ENCODE measurements at regions not wholly inside any gene's neighbourhood (a gene's known extent, or its start where the extent isn't known, plus 50 kb on each side); places are given as distances from the start of the nearest gene placed in this dataset.
A peak's percentile ranks its signal among the peaks of the same experiment; 100 is the strongest.

GRCh38 chr5:56523790-56524575, 290.9 kb upstream of the ANKRD55 start:
- DNase-seq: no peak
- H3K36me3 Mint-ChIP-seq (ENCODE audit: insufficient read depth): no peaks in the 10 kb centered on the region
- no peaks in the 10 kb centered on the region for H3K27me3 Mint-ChIP-seq (ENCODE audit: low read depth)

GRCh38 chr5:56522960-56523359, 289.8 kb upstream of the ANKRD55 start:
- ATAC-seq (no peak), DNase-seq (no peak)
- H3K4me1 Mint-ChIP-seq (ENCODE audit: low read depth): peaks cover 8% of the 10 kb centered on the region
- no peaks in the 10 kb centered on the region for H3K9me3 Mint-ChIP-seq
- H3K27me3 Mint-ChIP-seq (ENCODE audit: low read depth): no peaks in the 10 kb centered on the region
- no peaks in the 10 kb centered on the region for H3K36me3 Mint-ChIP-seq (ENCODE audit: insufficient read depth)
- no peak overlapping the region for H3K4me3 Mint-ChIP-seq

More at GRCh38 chr5:56523790-56524575, 290.9 kb upstream of the ANKRD55 start:
- Mint-ChIP-seq H3K9me3 (no peaks in the 10 kb centered on the region), H3K4me1 (ENCODE audit: low read depth) (peaks cover 8% of the 10 kb centered on the region), H3K4me3 (no peak overlapping the region)
- ATAC-seq: no peak

DNA sequence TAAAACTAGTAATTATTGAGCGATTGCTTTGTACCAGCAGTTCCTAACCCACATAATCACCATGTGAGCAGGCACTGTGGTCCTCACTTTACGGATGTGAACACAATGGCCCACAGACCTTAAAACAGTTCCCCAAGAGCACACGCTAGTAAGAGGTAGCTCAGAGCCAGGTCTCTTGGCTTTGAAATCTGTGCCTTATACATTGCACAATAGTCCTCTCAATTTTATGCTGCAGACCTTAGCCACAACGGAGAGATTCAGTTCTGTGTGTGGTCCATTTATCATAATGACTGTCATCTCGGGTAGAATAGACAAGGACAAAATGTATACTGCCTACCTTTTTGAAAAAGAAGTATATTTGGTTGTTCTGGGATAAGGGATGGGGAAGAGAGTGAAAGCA, 289.0 kb upstream of the ANKRD55 start:
- Mint-ChIP-seq H3K4me1 (ENCODE audit: low read depth) (peaks cover 10% of the 10 kb centered on the region), H3K27me3 (ENCODE audit: low read depth) (no peaks in the 10 kb centered on the region), H3K4me3 (no peak overlapping the region), H3K36me3 (ENCODE audit: insufficient read depth) (no peaks in the 10 kb centered on the region), H3K9me3 (no peaks in the 10 kb centered on the region)
- no peak for DNase-seq
- no peak for ATAC-seq

GRCh38 chr5:56520986-56521730, 288.0 kb upstream of the ANKRD55 start:
- Mint-ChIP-seq H3K36me3 (ENCODE audit: insufficient read depth) (no peaks in the 10 kb centered on the region), H3K4me3 (no peak overlapping the region), H3K4me1 (ENCODE audit: low read depth) (peaks cover 19% of the 10 kb centered on the region), H3K9me3 (no peaks in the 10 kb centered on the region), H3K27me3 (ENCODE audit: low read depth) (no peaks in the 10 kb centered on the region)
- DNase-seq: no peak
- ATAC-seq: no peak

DNA sequence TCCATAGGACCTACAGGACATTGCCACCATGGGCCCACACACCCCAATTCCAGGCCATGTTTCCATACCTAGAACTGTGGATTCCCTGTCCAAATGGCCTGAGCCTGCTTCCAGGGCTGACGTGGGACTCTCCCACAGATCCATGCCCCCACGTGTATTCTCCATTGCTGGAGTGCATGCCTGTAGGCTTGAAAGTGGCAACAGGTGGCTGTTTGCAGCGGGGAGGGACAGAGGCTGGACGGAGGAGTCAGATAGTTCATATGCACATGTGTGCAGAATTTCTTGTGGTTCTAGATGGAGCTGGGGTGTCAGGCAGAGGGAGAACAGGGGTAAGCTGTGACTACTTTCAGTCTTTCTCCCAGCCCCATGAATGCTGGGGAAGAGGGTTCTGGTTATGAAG, 285.7 kb upstream of the ANKRD55 start:
- no peaks in the 10 kb centered on the region for H3K9me3 Mint-ChIP-seq

DNA sequence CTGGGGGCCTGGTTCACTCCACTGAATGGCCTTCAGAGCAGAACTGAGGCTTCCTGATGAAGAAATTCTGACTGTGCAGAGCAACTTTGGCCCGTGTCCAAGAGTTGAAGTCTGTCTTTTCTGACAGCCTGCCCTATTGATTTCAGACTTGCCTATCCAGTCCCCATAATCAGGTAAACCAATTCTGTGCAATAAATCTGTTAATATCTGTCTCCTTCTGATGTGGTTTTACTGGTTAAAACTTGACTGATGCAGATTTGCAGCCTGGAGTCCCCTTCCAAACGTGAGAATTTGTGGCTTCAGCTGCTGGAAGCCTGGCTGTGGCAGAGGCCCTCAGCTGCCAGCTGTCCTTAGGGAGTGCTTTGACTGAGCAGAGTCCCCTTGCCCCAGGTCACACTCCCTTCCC, 283.9 kb upstream of the ANKRD55 start:
- DNase-seq (no peak), ATAC-seq (peak in 1 of 2 donors; percentile 18)
- no peak overlapping the region for H3K4me3 Mint-ChIP-seq
- H3K36me3 Mint-ChIP-seq (ENCODE audit: insufficient read depth): no peaks in the 10 kb centered on the region
- no peaks in the 10 kb centered on the region for H3K27me3 Mint-ChIP-seq (ENCODE audit: low read depth)
- peaks cover 32% of the 10 kb centered on the region for H3K4me1 Mint-ChIP-seq (ENCODE audit: low read depth)
- no peaks in the 10 kb centered on the region for H3K9me3 Mint-ChIP-seq

More for the DNA sequence above, 285.7 kb upstream of the ANKRD55 start:
- H3K36me3 Mint-ChIP-seq (ENCODE audit: insufficient read depth): no peaks in the 10 kb centered on the region
- no peaks in the 10 kb centered on the region for H3K27me3 Mint-ChIP-seq (ENCODE audit: low read depth)
- peaks cover 24% of the 10 kb centered on the region for H3K4me1 Mint-ChIP-seq (ENCODE audit: low read depth)
- ATAC-seq (no peak), DNase-seq (no peak)
- H3K4me3 Mint-ChIP-seq: no peak overlapping the region

GRCh38 chr5:56516441-56516840, 283.3 kb upstream of the ANKRD55 start:
- DNase-seq (no peak), ATAC-seq (no peak)
- Mint-ChIP-seq H3K4me3 (no peak overlapping the region), H3K4me1 (ENCODE audit: low read depth) (peaks cover 32% of the 10 kb centered on the region), H3K36me3 (ENCODE audit: insufficient read depth) (no peaks in the 10 kb centered on the region), H3K9me3 (no peaks in the 10 kb centered on the region), H3K27me3 (ENCODE audit: low read depth) (no peaks in the 10 kb centered on the region)

DNA sequence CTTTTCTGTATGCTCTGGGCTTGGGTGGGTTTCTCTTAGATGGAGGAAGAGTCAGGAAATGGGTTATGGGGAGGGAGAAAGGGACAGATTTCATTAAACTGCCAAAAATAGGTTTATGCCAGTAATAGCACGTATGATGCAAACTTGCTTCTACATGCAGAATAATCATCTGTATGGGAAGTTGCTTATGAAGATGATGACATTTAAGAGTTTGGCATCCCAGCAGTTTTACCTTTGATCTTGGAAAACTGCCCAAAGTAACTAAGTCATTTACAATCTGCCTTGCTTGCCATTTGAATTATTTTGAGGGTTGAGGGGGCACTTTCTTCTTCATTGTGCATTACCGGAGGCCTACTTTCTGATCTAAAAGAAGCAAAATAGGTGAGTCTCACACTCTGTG, 282.9 kb upstream of the ANKRD55 start:
- DNase-seq: no peak
- Mint-ChIP-seq H3K9me3 (no peaks in the 10 kb centered on the region), H3K4me3 (no peak overlapping the region), H3K4me1 (ENCODE audit: low read depth) (peaks cover 32% of the 10 kb centered on the region), H3K27me3 (ENCODE audit: low read depth) (no peaks in the 10 kb centered on the region), H3K36me3 (ENCODE audit: insufficient read depth) (no peaks in the 10 kb centered on the region)
- no peak for ATAC-seq

GRCh38 chr5:56515011-56515410, 281.9 kb upstream of the ANKRD55 start:
- no peak for ATAC-seq
- H3K4me3 Mint-ChIP-seq: no peak overlapping the region
- no peaks in the 10 kb centered on the region for H3K9me3 Mint-ChIP-seq
- no peaks in the 10 kb centered on the region for H3K27me3 Mint-ChIP-seq (ENCODE audit: low read depth)
- no peak for DNase-seq
- no peaks in the 10 kb centered on the region for H3K36me3 Mint-ChIP-seq (ENCODE audit: insufficient read depth)
- peaks cover 32% of the 10 kb centered on the region for H3K4me1 Mint-ChIP-seq (ENCODE audit: low read depth)

DNA sequence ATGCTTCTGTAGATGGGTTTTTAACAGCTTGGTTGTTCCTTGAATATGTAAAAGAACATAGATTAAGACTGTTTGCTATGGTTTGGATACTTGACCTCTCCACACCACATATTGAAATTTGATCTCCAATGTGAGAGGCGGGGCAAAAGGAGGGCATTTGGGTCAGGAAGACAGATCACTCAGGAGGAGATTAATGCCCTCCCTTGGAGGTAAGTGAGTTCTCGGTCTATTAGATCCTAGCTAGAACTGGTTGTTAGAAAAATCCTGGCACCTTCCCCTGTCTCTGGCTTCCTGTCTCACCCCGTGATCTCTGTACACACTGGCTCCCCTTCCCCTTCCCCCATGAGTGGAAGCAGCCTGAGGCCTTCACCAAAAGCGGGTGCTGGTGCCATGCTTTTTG, 281.1 kb upstream of the ANKRD55 start:
- ATAC-seq (no peak), DNase-seq (no peak)
- H3K9me3 Mint-ChIP-seq: no peaks in the 10 kb centered on the region
- no peak overlapping the region for H3K4me3 Mint-ChIP-seq
- H3K4me1 Mint-ChIP-seq (ENCODE audit: low read depth): peaks cover 32% of the 10 kb centered on the region
- no peaks in the 10 kb centered on the region for H3K27me3 Mint-ChIP-seq (ENCODE audit: low read depth)
- H3K36me3 Mint-ChIP-seq (ENCODE audit: insufficient read depth): no peaks in the 10 kb centered on the region

GRCh38 chr5:56513141-56513540, 280.0 kb upstream of the ANKRD55 start:
- Mint-ChIP-seq H3K4me1 (ENCODE audit: low read depth) (peaks cover 32% of the 10 kb centered on the region), H3K4me3 (no peak overlapping the region), H3K9me3 (no peaks in the 10 kb centered on the region), H3K36me3 (ENCODE audit: insufficient read depth) (no peaks in the 10 kb centered on the region), H3K27me3 (ENCODE audit: low read depth) (no peaks in the 10 kb centered on the region)
- DNase-seq (no peak), ATAC-seq (no peak)

GRCh38 chr5:56512313-56512996, 279.3 kb upstream of the ANKRD55 start:
- H3K4me1 Mint-ChIP-seq (ENCODE audit: low read depth): peaks cover 25% of the 10 kb centered on the region
- ATAC-seq: peak in 1 of 2 donors; percentile 50
- H3K9me3 Mint-ChIP-seq: no peaks in the 10 kb centered on the region
- H3K36me3 Mint-ChIP-seq (ENCODE audit: insufficient read depth): no peaks in the 10 kb centered on the region
- no peak overlapping the region for H3K4me3 Mint-ChIP-seq
- DNase-seq: no peak
- no peaks in the 10 kb centered on the region for H3K27me3 Mint-ChIP-seq (ENCODE audit: low read depth)

GRCh38 chr5:56511326-56511841, 278.3 kb upstream of the ANKRD55 start:
- no peaks in the 10 kb centered on the region for H3K27me3 Mint-ChIP-seq (ENCODE audit: low read depth)
- DNase-seq: no peak
- peaks cover 15% of the 10 kb centered on the region for H3K4me1 Mint-ChIP-seq (ENCODE audit: low read depth)
- H3K4me3 Mint-ChIP-seq: no peak overlapping the region
- H3K36me3 Mint-ChIP-seq (ENCODE audit: insufficient read depth): no peaks in the 10 kb centered on the region
- H3K9me3 Mint-ChIP-seq: no peaks in the 10 kb centered on the region
- ATAC-seq: no peak

DNA sequence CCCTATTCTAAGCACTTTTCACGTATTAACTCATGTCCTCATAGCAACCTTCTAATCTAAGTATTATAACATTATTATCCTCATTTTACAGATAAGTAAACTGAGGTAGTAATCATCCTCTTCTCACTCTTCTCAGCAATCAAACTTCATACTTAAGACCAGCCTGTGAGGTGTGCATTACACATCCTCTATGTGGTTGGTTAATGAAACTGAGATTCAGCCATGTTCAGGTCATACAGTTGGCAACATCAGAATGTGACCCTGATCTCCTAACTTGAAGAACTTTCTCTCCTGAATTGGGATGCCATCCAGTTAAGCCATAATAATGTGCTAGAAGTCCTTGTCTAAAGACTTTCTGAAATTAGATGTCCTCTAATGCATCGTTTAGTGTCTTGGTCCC, 275.1 kb upstream of the ANKRD55 start:
- Mint-ChIP-seq H3K9me3 (no peaks in the 10 kb centered on the region), H3K4me3 (no peak overlapping the region), H3K36me3 (ENCODE audit: insufficient read depth) (no peaks in the 10 kb centered on the region), H3K4me1 (ENCODE audit: low read depth) (peaks cover 10% of the 10 kb centered on the region), H3K27me3 (ENCODE audit: low read depth) (no peaks in the 10 kb centered on the region)
- no peak for DNase-seq
- no peak for ATAC-seq

All from activated T-cell treated with anti-CD3 and anti-CD28 coated beads, Interleukin-2, amount 50 U/mL, for 4 hours (primary cell).